Mesendoderm (in vitro differentiated cells): ENCODE measurements at regions not wholly inside any gene's neighbourhood (a gene's known extent, or its start where the extent isn't known, plus 50 kb on each side); places are given as distances from the start of the nearest gene placed in this dataset.

Source experiments
- DNase-seq: peaks from one replicate; pipeline ENCODE4 v3.0.0; 2013
- H2AK5ac ChIP-seq: 2 replicates; pipeline ENCODE4 v1.6.1; 2013; ENCODE audit warnings: low read length, inconsistent platforms
- H2BK120ac ChIP-seq: 2 replicates; pipeline ENCODE4 v1.6.1; 2013; ENCODE audit warnings: low read depth, mild to moderate bottlenecking, low read length, moderate library complexity, mixed read lengths
- H2BK15ac ChIP-seq: replicated peaks from 2 replicates; pipeline ENCODE4 v1.6.1; 2013; ENCODE audit warnings: low read depth, mild to moderate bottlenecking, moderate library complexity
- H2BK5ac ChIP-seq: 2 replicates; pipeline ENCODE4 v1.6.1; 2013; ENCODE audit warnings: low read length, inconsistent platforms
- H3K18ac ChIP-seq: 2 replicates; pipeline ENCODE4 v1.6.1; 2013; ENCODE audit warnings: mild to moderate bottlenecking, low read length, mixed read lengths
- H3K23ac ChIP-seq: one replicate; pipeline ENCODE4 v1.6.1; 2013; ENCODE audit warnings: low read length
- H3K27ac ChIP-seq: 2 replicates; pipeline ENCODE4 v1.5.1; 2013; ENCODE audit warnings: low read depth, mild to moderate bottlenecking, inconsistent platforms, low read length, moderate library complexity
- H3K27me3 ChIP-seq: 2 replicates; pipeline ENCODE4 v1.6.1; 2013; ENCODE audit warnings: low read length, control low read depth, mild to moderate bottlenecking, inconsistent platforms; ENCODE audit not compliant: insufficient read depth, poor library complexity
- H3K36me3 ChIP-seq: 2 replicates; pipeline ENCODE4 v1.6.1; 2013; ENCODE audit warnings: low read length, inconsistent platforms; ENCODE audit not compliant: control insufficient read depth, insufficient read depth
- H3K4ac ChIP-seq: one replicate; pipeline ENCODE4 v1.6.1; 2013; ENCODE audit warnings: low read depth, mild to moderate bottlenecking, low read length, moderate library complexity
- H3K4me1 ChIP-seq: 2 replicates; pipeline ENCODE4 v1.6.1; 2013; ENCODE audit warnings: low read depth, low read length, inconsistent platforms; ENCODE audit not compliant: control insufficient read depth
- H3K4me2 ChIP-seq: 2 replicates; pipeline ENCODE4 v1.6.1; 2013; ENCODE audit warnings: low read length
- H3K4me3 ChIP-seq: 2 replicates; pipeline ENCODE4 v1.5.1; 2013; ENCODE audit warnings: mild to moderate bottlenecking, low read length
- H3K56ac ChIP-seq: one replicate; pipeline ENCODE4 v1.6.1; 2013; ENCODE audit warnings: low read length
- H3K79me1 ChIP-seq: 2 replicates; pipeline ENCODE4 v1.6.1; 2013; ENCODE audit warnings: low read length, inconsistent platforms
- H3K79me2 ChIP-seq: 2 replicates; pipeline ENCODE4 v1.6.1; 2013; ENCODE audit warnings: mild to moderate bottlenecking, low read length; ENCODE audit not compliant: control insufficient read depth, insufficient read depth
- H3K9ac ChIP-seq: 2 replicates; pipeline ENCODE4 v1.6.1; 2013; ENCODE audit warnings: low read length, inconsistent platforms
- H4K5ac ChIP-seq: one replicate; pipeline ENCODE4 v1.6.1; 2013; ENCODE audit warnings: low read length
- H4K8ac ChIP-seq: one replicate; pipeline ENCODE4 v1.6.1; 2013; ENCODE audit warnings: low read depth, mild to moderate bottlenecking, control low read depth, low read length, moderate library complexity
- WGBS: extraction: QIAGEN DNeasy Blood & Tissue Kit; methylation state at CpG from one replicate; pipeline ENCODE4 v1.1.7; 2013; ENCODE audit warnings: low lambda C conversion rate, missing lambda C conversion rate; ENCODE audit not compliant: insufficient coverage; ENCODE audit errors: extremely low coverage; 5-methylcytosine and 5-hydroxymethylcytosine counted together

- Histone ChIP-seq H3K4me2 (no peak overlapping the region), H3K4me1 (no peaks in the 10 kb centered on the region), H4K5ac (no peak overlapping the region), H3K36me3 (no peaks in the 10 kb centered on the region), H3K23ac (no peak overlapping the region), H3K56ac (no peak overlapping the region), H2BK5ac (no peak overlapping the region), H2BK120ac (no peak overlapping the region), H3K9ac (no peak overlapping the region), H3K79me1 (no peaks in the 10 kb centered on the region), H3K79me2 (no peaks in the 10 kb centered on the region), H2BK15ac (no peak overlapping the region), H4K8ac (no peak overlapping the region), H3K18ac (no peak overlapping the region), H3K4ac (no peak overlapping the region), H3K4me3 (no peak overlapping the region), H2AK5ac (no peak overlapping the region), H3K27ac (no peak overlapping the region), H3K27me3 (no peaks in the 10 kb centered on the region)
- DNase-seq: no peak
- no CpG with 5 or more reads among the region's 3 CpGs for WGBS
These were observed 77.1 kb upstream of the CDYL start for GRCh38 chr6:4698901-4699659.

- no peak overlapping the region for H2BK5ac ChIP-seq
- no peak overlapping the region for H2BK120ac ChIP-seq
- H2AK5ac ChIP-seq: no peak overlapping the region
- H3K36me3 ChIP-seq: no peaks in the 10 kb centered on the region
- no peak overlapping the region for H3K23ac ChIP-seq
- H3K27ac ChIP-seq: no peak overlapping the region
- H2BK15ac ChIP-seq: no peak overlapping the region
- no peak overlapping the region for H3K4ac ChIP-seq
- no peak overlapping the region for H3K4me2 ChIP-seq
- H4K5ac ChIP-seq: no peak overlapping the region
- H3K18ac ChIP-seq: no peak overlapping the region
- no peak overlapping the region for H3K9ac ChIP-seq
- no peak for DNase-seq
- no peak overlapping the region for H3K4me3 ChIP-seq
- H4K8ac ChIP-seq: no peak overlapping the region
- H3K4me1 ChIP-seq: no peaks in the 10 kb centered on the region
- H3K79me2 ChIP-seq: no peaks in the 10 kb centered on the region
- H3K79me1 ChIP-seq: no peaks in the 10 kb centered on the region
- no peaks in the 10 kb centered on the region for H3K27me3 ChIP-seq
- WGBS: no CpG with 5 or more reads among the region's 4 CpGs
- H3K56ac ChIP-seq: no peak overlapping the region
These were observed 82.8 kb upstream of the CDYL start for GRCh38 chr6:4693173-4693970.

GRCh38 chr6:4692664-4693063 is 83.5 kb upstream of the CDYL start:
- Histone ChIP-seq H3K27me3 (no peaks in the 10 kb centered on the region), H4K5ac (no peak overlapping the region), H3K23ac (no peak overlapping the region), H3K36me3 (no peaks in the 10 kb centered on the region), H4K8ac (no peak overlapping the region), H3K4me1 (no peaks in the 10 kb centered on the region), H3K18ac (no peak overlapping the region), H2AK5ac (no peak overlapping the region), H3K27ac (no peak overlapping the region), H3K4me3 (no peak overlapping the region), H2BK120ac (no peak overlapping the region), H3K79me1 (no peaks in the 10 kb centered on the region), H2BK5ac (no peak overlapping the region), H3K9ac (no peak overlapping the region), H3K79me2 (no peaks in the 10 kb centered on the region), H3K4me2 (no peak overlapping the region), H2BK15ac (no peak overlapping the region), H3K56ac (no peak overlapping the region), H3K4ac (no peak overlapping the region)
- WGBS: no CpG with 5 or more reads among the region's 3 CpGs
- no peak for DNase-seq

DNA sequence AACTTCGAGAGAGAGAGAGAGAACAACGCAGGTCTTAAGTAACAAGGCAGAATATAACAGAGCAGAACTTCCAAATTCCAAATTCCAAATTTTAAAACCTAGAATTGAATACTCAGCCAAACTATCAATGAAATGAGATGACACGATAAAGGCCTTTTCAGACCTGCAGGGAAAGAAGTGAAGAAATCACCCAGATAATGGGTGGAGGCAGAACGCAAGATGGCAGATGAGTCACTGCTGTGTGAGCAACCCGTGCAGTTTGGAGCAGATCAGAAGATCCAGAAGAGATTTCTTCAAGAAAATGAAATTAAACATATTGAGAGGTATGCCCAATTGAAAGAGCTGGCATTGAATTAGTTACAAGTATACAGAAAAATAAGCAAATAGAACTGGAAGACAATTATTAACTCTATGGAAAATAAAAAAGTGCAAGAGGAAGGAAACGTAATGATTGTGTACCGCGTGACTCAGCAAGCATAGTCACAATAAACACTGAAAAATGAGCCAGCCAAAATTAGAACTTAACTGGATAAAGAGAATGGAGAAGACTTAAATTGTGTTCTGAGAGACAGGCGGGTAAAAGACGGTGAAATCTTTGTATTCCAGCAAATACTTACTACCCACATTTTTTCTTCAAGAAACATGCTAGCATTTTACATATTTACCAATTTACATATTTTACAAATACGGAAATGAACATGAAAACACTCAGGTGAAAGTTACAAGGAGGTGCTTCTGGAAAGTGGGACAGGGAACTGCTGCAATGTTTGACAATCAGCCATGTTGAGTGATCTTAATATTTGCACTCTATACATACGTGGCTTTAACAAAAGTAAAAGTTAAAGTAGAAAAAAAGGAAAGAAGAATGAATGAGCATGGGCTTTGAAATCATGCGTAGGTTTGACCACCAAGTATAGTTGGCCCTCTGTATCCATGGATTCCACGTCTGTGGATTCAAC is 87.9 kb upstream of the CDYL start:
- Histone ChIP-seq H3K9ac (no peak overlapping the region), H3K36me3 (no peaks in the 10 kb centered on the region), H3K27me3 (no peaks in the 10 kb centered on the region), H3K18ac (no peak overlapping the region), H3K23ac (no peak overlapping the region), H3K56ac (no peak overlapping the region), H3K27ac (no peak overlapping the region), H3K4me2 (no peak overlapping the region), H4K5ac (no peak overlapping the region), H3K79me1 (no peaks in the 10 kb centered on the region), H3K4me1 (no peaks in the 10 kb centered on the region), H4K8ac (no peak overlapping the region), H2AK5ac (no peak overlapping the region), H3K4me3 (no peak overlapping the region), H2BK120ac (no peak overlapping the region), H3K4ac (no peak overlapping the region), H2BK15ac (no peak overlapping the region), H2BK5ac (no peak overlapping the region), H3K79me2 (no peaks in the 10 kb centered on the region)
- WGBS: no CpG with 5 or more reads among the region's 14 CpGs
- DNase-seq: no peak

DNA sequence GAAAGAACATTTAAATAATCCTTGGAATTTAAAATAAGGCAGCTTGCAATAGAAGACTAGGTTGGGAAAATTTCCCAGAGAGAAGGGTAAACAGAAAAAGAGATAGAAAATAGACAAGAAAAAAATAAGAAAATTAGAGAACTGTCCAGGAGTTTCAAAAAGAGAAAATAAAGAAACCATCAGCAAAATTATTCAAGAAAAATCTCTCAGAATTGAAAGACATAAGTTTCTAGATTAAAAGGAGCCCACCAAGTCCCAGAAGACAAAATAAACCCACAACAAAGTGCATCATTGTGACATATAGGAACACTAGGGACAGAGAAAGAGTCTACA is 88.6 kb upstream of the CDYL start:
- DNase-seq: no peak
- no peaks in the 10 kb centered on the region for H3K79me2 ChIP-seq
- H3K56ac ChIP-seq: no peak overlapping the region
- H3K4ac ChIP-seq: no peak overlapping the region
- no peak overlapping the region for H3K4me2 ChIP-seq
- H3K27me3 ChIP-seq: no peaks in the 10 kb centered on the region
- no peak overlapping the region for H3K23ac ChIP-seq
- no peak overlapping the region for H3K18ac ChIP-seq
- H4K8ac ChIP-seq: no peak overlapping the region
- no peak overlapping the region for H4K5ac ChIP-seq
- H3K36me3 ChIP-seq: no peaks in the 10 kb centered on the region
- no peak overlapping the region for H2BK5ac ChIP-seq
- no peak overlapping the region for H2AK5ac ChIP-seq
- no peaks in the 10 kb centered on the region for H3K4me1 ChIP-seq
- H3K9ac ChIP-seq: no peak overlapping the region
- H2BK120ac ChIP-seq: no peak overlapping the region
- no peaks in the 10 kb centered on the region for H3K79me1 ChIP-seq
- H3K27ac ChIP-seq: no peak overlapping the region
- H2BK15ac ChIP-seq: no peak overlapping the region
- no peak overlapping the region for H3K4me3 ChIP-seq
